Breast epithelium (tissue), 3 donors: ENCODE measurements at regions not wholly inside any gene's neighbourhood (a gene's known extent, or its start where the extent isn't known, plus 50 kb on each side); places are given as distances from the start of the nearest gene placed in this dataset.

ENCODE experiments used
- CTCF ChIP-seq, 3 donors: fragments of 450-650 bp; IDR thresholded peaks; one replicate each; pipeline ENCODE4 v1.5.1; 2016 to 2017; ENCODE audit warnings: antibody characterized with exemption in 3 of 3, mild to moderate bottlenecking in 3 of 3, moderate library complexity in 3 of 3
- POLR2AphosphoS5 ChIP-seq, 3 donors: sonication (generic); formaldehyde crosslinking; IDR thresholded peaks; one replicate each; pipeline ENCODE4 v1.6.1; 2017; ENCODE audit warnings: antibody characterized with exemption in 3 of 3

GRCh38 chr18:28412521-28412920 lies 235.6 kb upstream of the CDH2 start:
- TF ChIP-seq POLR2AphosphoS5 (IDR thresholded peaks at IDR 0.05) = no peak
- no peak for TF ChIP-seq CTCF (IDR thresholded peaks at IDR 0.05)
